OCI-LY1 (cell line): ENCODE measurements at regions not wholly inside any gene's neighbourhood (a gene's known extent, or its start where the extent isn't known, plus 50 kb on each side); places are given as distances from the start of the nearest gene placed in this dataset.
"Not testable (repeated sequence)": the region's sequence is repeated elsewhere in the genome, so short reads cannot be mapped to it uniquely, and the experiment has no call there.

Source experiments
- H2AFZ ChIP-seq: fragments of 200-600 bp; sonication (generic), shearing (Covaris generic); 2 replicates; pipeline ENCODE4 v1.6.0; 2014; ENCODE audit warnings: antibody characterized with exemption, mild to moderate bottlenecking, low read length
- H3F3A ChIP-seq: fragments of 200-600 bp; sonication (generic), shearing (Covaris generic); 2 replicates; pipeline ENCODE4 v1.6.0; 2014; ENCODE audit warnings: mild to moderate bottlenecking, antibody characterized with exemption, low read length, moderate library complexity; ENCODE audit not compliant: insufficient read depth
- H3K27ac ChIP-seq: fragments of 200-600 bp; sonication (generic); 2 replicates; pipeline ENCODE4 v1.5.1; 2014; ENCODE audit warnings: low read length, mixed run types, mild to moderate bottlenecking, low read depth; ENCODE audit not compliant: poor library complexity, severe bottlenecking
- H3K27me3 ChIP-seq: fragments of 200-600 bp; sonication (generic); 2 replicates; pipeline ENCODE4 v1.6.0; 2014; ENCODE audit warnings: antibody characterized with exemption, mild to moderate bottlenecking, low read length, moderate library complexity; ENCODE audit not compliant: insufficient read depth
- H3K36me3 ChIP-seq: fragments of 200-600 bp; sonication (generic); 2 replicates; pipeline ENCODE4 v1.6.1; 2014; ENCODE audit warnings: mild to moderate bottlenecking, antibody characterized with exemption, low read length, moderate library complexity, mixed read lengths; ENCODE audit not compliant: insufficient read depth
- H3K4me1 ChIP-seq: fragments of 200-600 bp; sonication (generic); 2 replicates; pipeline ENCODE4 v1.5.1; 2014; ENCODE audit warnings: mild to moderate bottlenecking, low read length, moderate library complexity; ENCODE audit not compliant: insufficient read depth, severe bottlenecking
- H3K4me2 ChIP-seq: fragments of 200-600 bp; sonication (generic), shearing (Covaris generic); 2 replicates; pipeline ENCODE4 v1.6.1; 2014; ENCODE audit warnings: low read length
- H3K4me3 ChIP-seq: fragments of 200-600 bp; sonication (generic); 2 replicates; pipeline ENCODE4 v1.5.1; 2014; ENCODE audit warnings: low read length, low read depth, mild to moderate bottlenecking, mixed read lengths; ENCODE audit not compliant: poor library complexity, severe bottlenecking
- H3K79me2 ChIP-seq: fragments of 200-600 bp; shearing (Covaris generic); 2 replicates; pipeline ENCODE4 v1.6.1; 2016; ENCODE audit warnings: mixed run types, low read length, mixed read lengths; ENCODE audit not compliant: insufficient read depth
- H3K9ac ChIP-seq: fragments of 200-600 bp; sonication (generic), shearing (Covaris generic); 2 replicates; pipeline ENCODE4 v1.6.1; 2014; ENCODE audit warnings: mild to moderate bottlenecking, low read length, mixed read lengths
- H3K9me2 ChIP-seq: fragments of 200-600 bp; sonication (generic), shearing (Covaris generic); 2 replicates; pipeline ENCODE4 v1.6.1; 2014; ENCODE audit warnings: low read depth, mild to moderate bottlenecking, low read length, mixed read lengths
- H3K9me3 ChIP-seq: fragments of 200-600 bp; shearing (Covaris generic); 2 replicates; pipeline ENCODE4 v1.6.1; 2014; ENCODE audit warnings: low read length, mixed read lengths
- H4K20me1 ChIP-seq: fragments of 200-600 bp; sonication (generic), shearing (Covaris generic); 2 replicates; pipeline ENCODE4 v1.6.0; 2016; ENCODE audit warnings: mild to moderate bottlenecking, low read length; ENCODE audit not compliant: insufficient read depth
- EZH2 ChIP-seq: fragments of 200-600 bp; sonication (generic), shearing (Covaris generic); IDR thresholded peaks from 2 replicates; pipeline ENCODE4 v1.8.0; 2017; ENCODE audit warnings: borderline replicate concordance, mixed run types, mild to moderate bottlenecking, antibody characterized with exemption, low read length, moderate library complexity, mixed read lengths
- TF ChIP-seq, protein P1 (sequence below): fragments of 200-600 bp; sonication (generic), shearing (Covaris generic); IDR thresholded peaks from 2 replicates; pipeline ENCODE4 v1.5.1; 2017; ENCODE audit warnings: mild to moderate bottlenecking, antibody characterized with exemption, low read length, moderate library complexity, mixed read lengths

DNA sequence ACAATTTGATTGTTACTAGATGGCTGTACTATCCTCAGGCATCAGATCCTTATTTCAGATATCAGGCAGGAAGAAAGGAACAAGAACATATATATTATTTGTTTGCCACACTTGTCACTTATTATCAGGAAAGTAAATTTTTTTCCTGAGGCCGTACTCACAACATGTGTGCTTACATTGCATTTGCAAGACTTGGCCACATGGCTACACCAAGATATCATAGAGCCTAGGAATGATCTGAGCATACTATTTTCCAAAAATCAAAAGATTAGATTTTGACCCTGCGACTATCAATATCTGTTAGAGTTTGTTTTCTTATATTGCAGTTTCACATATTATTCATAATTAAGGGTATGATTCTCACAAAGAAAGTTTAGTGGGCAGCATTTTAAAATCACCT, 426.2 kb upstream of the BCHE start:
- Histone ChIP-seq H2AFZ (no peak overlapping the region), H3K9me3 (no peaks in the 10 kb centered on the region), H3K27ac (no peak overlapping the region), H4K20me1 (no peaks in the 10 kb centered on the region; the same call in 1 of the 2 replicates), H3K4me2 (no peak overlapping the region), H3K27me3 (no peaks in the 10 kb centered on the region), H3K4me1 (no peaks in the 10 kb centered on the region), H3F3A (no peaks in the 10 kb centered on the region), H3K79me2 (no peaks in the 10 kb centered on the region), H3K4me3 (no peak overlapping the region), H3K36me3 (no peaks in the 10 kb centered on the region), H3K9ac (no peak overlapping the region), H3K9me2 (no peaks in the 10 kb centered on the region)
- TF ChIP-seq EZH2, result no peak
- TF ChIP-seq, protein P1, sequence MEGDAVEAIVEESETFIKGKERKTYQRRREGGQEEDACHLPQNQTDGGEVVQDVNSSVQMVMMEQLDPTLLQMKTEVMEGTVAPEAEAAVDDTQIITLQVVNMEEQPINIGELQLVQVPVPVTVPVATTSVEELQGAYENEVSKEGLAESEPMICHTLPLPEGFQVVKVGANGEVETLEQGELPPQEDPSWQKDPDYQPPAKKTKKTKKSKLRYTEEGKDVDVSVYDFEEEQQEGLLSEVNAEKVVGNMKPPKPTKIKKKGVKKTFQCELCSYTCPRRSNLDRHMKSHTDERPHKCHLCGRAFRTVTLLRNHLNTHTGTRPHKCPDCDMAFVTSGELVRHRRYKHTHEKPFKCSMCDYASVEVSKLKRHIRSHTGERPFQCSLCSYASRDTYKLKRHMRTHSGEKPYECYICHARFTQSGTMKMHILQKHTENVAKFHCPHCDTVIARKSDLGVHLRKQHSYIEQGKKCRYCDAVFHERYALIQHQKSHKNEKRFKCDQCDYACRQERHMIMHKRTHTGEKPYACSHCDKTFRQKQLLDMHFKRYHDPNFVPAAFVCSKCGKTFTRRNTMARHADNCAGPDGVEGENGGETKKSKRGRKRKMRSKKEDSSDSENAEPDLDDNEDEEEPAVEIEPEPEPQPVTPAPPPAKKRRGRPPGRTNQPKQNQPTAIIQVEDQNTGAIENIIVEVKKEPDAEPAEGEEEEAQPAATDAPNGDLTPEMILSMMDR, result no peak

DNA sequence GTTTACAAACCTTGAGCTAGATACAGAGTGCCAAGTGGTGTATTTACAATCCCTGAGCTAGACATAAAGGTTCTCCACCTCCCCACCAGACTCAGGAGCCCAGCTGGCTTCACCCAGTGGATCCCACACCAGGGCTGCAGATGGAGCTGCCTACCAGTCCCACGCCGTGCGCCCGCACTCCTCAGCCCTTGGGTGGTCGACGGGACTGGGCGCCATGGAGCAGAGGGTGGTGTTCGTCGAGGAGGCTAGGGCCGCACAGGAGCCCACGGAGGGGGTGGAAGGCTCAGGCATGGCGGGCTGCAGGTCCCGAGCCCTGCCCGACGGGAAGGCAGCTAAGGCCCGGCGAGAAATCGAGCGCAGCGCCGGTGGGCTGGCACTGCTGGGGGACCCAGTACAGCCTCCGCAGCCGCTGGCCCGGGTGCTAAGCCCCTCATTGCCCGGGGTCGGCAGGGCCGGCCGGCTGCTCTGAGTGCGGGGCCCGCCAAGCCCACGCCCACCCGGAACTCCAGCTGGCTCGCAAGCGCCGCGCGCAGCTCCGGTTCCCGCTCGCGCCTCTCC, 421.1 kb upstream of the BCHE start:
- H3K9me2 ChIP-seq, H3K4me1 ChIP-seq, H3K4me3 ChIP-seq, H3K9ac ChIP-seq, H3K9me3 ChIP-seq, H3K36me3 ChIP-seq, H3K79me2 ChIP-seq, H2AFZ ChIP-seq, H3K4me2 ChIP-seq, H3F3A ChIP-seq, H3K27me3 ChIP-seq, H4K20me1 ChIP-seq, H3K27ac ChIP-seq: not testable (repeated sequence)

DNA sequence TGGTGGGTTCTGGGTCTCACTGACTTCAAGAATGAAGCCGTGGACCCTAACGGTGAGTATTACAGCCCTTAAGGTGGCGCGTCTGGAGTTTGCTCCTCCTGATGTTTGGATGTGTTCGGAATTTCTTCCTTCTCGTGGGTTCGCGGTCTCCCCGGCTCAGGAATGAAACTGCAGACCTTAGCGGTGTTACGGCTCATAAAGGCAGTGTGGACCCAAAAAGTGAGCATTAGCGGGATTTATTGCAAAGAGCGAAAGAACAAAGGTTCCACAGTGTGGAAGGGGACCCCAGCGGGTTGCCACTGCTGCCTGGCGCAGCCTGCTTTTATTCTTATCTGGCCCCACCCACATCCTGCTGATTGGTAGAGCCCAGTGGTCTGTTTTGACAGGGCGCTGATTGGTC, 420.5 kb upstream of the BCHE start:
- Histone ChIP-seq H2AFZ (no peak overlapping the region), H3K79me2 (no peaks in the 10 kb centered on the region), H3K9me2 (no peaks in the 10 kb centered on the region), H3K9ac (no peak overlapping the region), H3K27me3 (no peaks in the 10 kb centered on the region), H3K4me3 (no peak overlapping the region), H3K4me2 (no peak overlapping the region), H3K9me3 (no peaks in the 10 kb centered on the region), H3K36me3 (no peaks in the 10 kb centered on the region), H3K4me1 (no peaks in the 10 kb centered on the region), H4K20me1 (no peaks in the 10 kb centered on the region), H3K27ac (no peak overlapping the region), H3F3A (no peaks in the 10 kb centered on the region)
- TF ChIP-seq, protein P1, result no peak
- no peak for TF ChIP-seq EZH2

DNA sequence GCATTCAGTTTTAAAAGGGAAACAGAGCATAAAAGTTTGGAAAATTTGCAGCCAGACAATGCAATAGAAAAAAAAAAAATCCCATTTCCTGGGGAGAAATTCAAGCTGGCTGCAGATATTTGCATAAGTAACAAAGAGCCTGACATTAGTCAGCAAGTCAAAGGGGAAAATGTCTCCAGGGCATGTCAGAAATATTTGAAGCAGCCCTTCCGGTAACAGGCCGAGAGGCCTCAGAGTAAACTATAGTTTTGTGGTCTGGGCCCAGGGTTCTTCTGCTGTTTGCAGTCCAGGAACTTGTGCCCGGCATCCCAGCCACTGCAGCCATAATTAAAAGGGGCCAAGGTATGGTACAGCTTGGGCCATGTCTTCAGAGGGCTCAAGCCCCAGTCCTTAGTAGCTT, 411.6 kb upstream of the BCHE start:
- Histone ChIP-seq H3F3A (no peaks in the 10 kb centered on the region), H2AFZ (no peak overlapping the region), H3K9me2 (no peaks in the 10 kb centered on the region), H3K36me3 (no peaks in the 10 kb centered on the region), H3K27ac (no peak overlapping the region), H3K79me2 (no peaks in the 10 kb centered on the region), H3K27me3 (no peaks in the 10 kb centered on the region), H3K4me1 (no peaks in the 10 kb centered on the region), H3K9ac (no peak overlapping the region), H4K20me1 (no peaks in the 10 kb centered on the region), H3K9me3 (no peaks in the 10 kb centered on the region), H3K4me3 (no peak overlapping the region), H3K4me2 (no peak overlapping the region)
- TF ChIP-seq, protein P1, result no peak
- TF ChIP-seq EZH2, result no peak
